Lower leg skin (tissue), 3 donors: ENCODE measurements at regions not wholly inside any gene's neighbourhood (a gene's known extent, or its start where the extent isn't known, plus 50 kb on each side); places are given as distances from the start of the nearest gene placed in this dataset.

Experiments used
- CTCF ChIP-seq, 3 donors: fragments of 450-650 bp; IDR thresholded peaks; one replicate each; pipeline ENCODE4 v1.5.1; 2016; ENCODE audit warnings: antibody characterized with exemption in 3 of 3, mild to moderate bottlenecking in 3 of 3, moderate library complexity in 2 of 3
- POLR2A ChIP-seq, 2 donors: fragments of 450-650 bp; IDR thresholded peaks; one replicate each; pipeline ENCODE4 v1.6.1; 2016 to 2017; ENCODE audit warnings: antibody characterized with exemption in 2 of 2, mild to moderate bottlenecking in 1 of 2, moderate library complexity in 1 of 2

GRCh38 chr13:73729046-73729445, 405.2 kb downstream of the KLF12 start:
- TF ChIP-seq CTCF (IDR thresholded peaks at IDR 0.05) (no peak), POLR2A (IDR thresholded peaks at IDR 0.05) (no peak)
